Hepatocyte (in vitro differentiated cells): ENCODE measurements at regions not wholly inside any gene's neighbourhood (a gene's known extent, or its start where the extent isn't known, plus 50 kb on each side); places are given as distances from the start of the nearest gene placed in this dataset.

Experiments used
- CTCF ChIP-seq: fragments of 200-600 bp; sonication (generic); IDR thresholded peaks from 2 replicates; pipeline ENCODE4 v1.5.1; 2016; ENCODE audit warnings: antibody characterized with exemption, mild to moderate bottlenecking; ENCODE audit not compliant: poor library complexity
- EZH2 ChIP-seq: fragments of 200-600 bp; sonication (generic); IDR thresholded peaks from 2 replicates; pipeline ENCODE4 v1.6.1; 2016; ENCODE audit warnings: antibody characterized with exemption, mild to moderate bottlenecking, borderline replicate concordance

- TF ChIP-seq CTCF (no peak), EZH2 (no peak)
These were observed 114.8 kb downstream of the METRNL start for GRCh38 chr17:83194186-83194561.
